DND-41 (cell line): ENCODE measurements at regions not wholly inside any gene's neighbourhood (a gene's known extent, or its start where the extent isn't known, plus 50 kb on each side); places are given as distances from the start of the nearest gene placed in this dataset.

Experiments used
- CTCF ChIP-seq: IDR thresholded peaks from 2 replicates; pipeline ENCODE4 v1.5.1; 2012; ENCODE audit warnings: borderline replicate concordance, low read length, moderate library complexity, mild to moderate bottlenecking; ENCODE audit not compliant: poor library complexity, severe bottlenecking; ENCODE audit errors: extremely low read depth
- EZH2 ChIP-seq: IDR thresholded peaks from 3 replicates; pipeline ENCODE4 v1.6.1; 2012; ENCODE audit warnings: borderline replicate concordance, low read depth, mild to moderate bottlenecking, moderate library complexity, low read length, inconsistent platforms; ENCODE audit not compliant: severe bottlenecking

GRCh38 chr6:142653710-142654420 lies 291.1 kb downstream of the HIVEP2 start:
- no peak for TF ChIP-seq CTCF
- TF ChIP-seq EZH2 = no peak
